Inflammatory macrophage treated with lipopolysaccharide for 4 hours (primary cell): ENCODE measurements at regions not wholly inside any gene's neighbourhood (a gene's known extent, or its start where the extent isn't known, plus 50 kb on each side); places are given as distances from the start of the nearest gene placed in this dataset.

Source experiments
- DNase-seq: peaks from one replicate; pipeline ENCODE4 v3.0.0-alpha.2; 2020

DNA sequence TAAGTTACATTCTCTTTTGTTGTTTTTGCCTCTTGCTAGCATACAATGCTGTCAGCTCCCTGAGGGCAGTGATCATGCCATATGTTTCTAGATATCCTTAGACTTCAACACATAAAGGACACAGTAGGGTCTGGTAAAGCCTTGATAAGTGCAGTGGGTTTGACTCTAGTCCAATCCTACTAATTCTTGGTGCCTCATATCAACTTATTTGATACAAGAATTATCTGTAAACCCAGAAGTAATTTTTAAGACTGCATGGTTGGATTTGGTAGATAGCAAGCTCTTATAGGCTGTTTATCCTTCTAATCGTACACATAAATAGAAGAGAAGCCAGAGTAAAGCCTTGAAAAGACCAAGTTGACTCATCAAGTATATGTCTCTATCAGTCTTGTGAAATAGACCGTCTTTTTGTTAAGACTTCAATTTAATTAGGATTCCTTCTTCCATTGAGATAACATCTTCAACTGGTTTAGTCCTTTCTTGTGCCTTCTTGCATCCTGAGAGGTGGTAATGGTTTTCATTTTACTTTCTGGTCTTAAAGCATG is 265.6 kb upstream of the CDIN1 start:
- DNase-seq: no peak

DNA sequence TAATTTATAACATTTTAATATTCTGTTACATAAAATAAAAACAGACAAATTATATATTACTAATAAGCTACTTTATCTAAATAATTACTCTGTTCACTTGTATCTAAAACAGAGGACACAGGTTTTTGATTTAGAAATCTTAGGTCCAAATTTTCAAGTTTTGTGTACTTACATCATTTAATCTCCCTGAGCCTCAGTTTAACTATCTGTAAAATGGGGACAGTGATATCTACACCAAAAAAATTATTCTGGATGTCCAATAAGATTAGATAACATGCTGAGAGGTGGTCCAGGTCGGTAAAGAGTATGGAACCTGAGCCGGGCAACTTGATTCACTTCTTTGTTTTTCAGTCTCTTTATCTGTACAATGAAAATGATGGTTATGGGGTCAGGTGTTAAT is 263.8 kb upstream of the CDIN1 start:
- DNase-seq: no peak

DNA sequence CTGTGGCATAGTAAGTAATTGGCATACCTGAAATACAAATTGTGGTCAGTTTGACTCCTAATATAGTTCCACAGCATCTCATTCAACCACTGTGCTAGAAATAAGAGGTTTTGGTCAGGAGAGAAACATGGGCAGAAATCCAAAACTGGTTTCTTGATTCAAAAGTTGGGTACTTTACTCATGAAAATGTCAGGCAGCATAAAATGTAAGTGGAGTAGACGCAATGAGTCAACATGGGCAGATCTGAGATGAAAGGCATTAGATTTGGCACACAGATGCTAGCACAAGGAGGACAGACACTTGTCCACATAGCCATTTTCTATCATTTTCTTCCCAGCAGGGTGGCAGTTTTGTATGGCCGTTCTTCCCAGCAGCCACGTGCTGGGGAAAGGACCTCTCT is 255.8 kb upstream of the CDIN1 start:
- no peak for DNase-seq

DNA sequence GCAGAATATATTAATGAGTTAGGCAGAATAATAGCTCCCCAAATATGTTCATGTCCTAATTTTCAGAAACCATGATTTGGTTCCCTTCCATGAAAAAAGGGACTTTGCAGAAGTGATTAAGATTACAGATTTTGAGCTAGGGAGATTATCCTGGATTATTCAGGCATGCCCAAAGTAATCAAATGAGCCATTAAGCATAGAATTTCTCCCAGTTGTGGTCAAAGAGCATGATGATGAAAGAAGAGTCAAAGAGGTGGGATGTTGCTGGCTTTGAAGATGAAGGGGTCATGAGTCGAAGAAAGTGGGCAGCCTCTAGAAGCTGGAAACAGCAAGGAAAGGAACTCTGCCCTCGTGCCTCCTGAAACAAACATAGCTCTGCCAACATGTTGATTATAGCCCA is 254.2 kb upstream of the CDIN1 start:
- DNase-seq: no peak

DNA sequence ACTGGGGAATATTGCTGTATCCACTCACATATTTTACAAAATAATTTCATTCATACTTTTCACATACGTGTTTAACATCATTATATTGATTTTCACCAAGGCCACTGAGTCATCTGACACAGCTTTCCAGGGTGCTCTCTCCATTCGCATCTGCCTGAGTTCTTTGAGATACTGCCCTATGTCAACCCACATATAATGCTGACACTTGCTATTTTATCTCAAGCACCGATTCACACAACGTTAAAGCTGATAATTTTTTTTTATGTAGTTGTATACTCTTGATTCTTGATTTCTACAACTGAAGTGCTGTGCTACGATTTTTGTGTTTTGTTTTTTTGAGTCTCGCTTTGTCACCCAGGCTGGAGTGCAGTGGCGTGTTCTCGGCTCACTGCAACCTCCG is 249.8 kb upstream of the CDIN1 start:
- DNase-seq: no peak

DNA sequence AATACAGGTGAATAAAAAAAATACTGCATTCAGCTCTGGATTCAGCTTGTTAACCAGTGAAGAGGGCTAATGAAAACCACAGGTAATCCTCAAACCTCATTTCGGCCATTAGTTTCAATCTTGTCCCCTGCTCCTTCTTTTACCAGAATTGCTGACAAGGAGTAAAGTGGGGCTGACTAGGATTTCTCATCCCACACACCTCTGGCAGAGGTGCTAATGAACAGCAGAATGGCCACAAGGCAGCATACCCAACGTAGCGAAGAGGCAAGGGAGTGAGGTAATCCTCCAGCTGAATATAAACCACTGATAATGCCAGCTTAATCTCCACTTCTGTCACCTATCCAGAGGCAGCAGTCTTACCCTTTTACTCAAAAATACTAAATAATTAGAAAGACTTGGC is 248.8 kb upstream of the CDIN1 start:
- DNase-seq: no peak

DNA sequence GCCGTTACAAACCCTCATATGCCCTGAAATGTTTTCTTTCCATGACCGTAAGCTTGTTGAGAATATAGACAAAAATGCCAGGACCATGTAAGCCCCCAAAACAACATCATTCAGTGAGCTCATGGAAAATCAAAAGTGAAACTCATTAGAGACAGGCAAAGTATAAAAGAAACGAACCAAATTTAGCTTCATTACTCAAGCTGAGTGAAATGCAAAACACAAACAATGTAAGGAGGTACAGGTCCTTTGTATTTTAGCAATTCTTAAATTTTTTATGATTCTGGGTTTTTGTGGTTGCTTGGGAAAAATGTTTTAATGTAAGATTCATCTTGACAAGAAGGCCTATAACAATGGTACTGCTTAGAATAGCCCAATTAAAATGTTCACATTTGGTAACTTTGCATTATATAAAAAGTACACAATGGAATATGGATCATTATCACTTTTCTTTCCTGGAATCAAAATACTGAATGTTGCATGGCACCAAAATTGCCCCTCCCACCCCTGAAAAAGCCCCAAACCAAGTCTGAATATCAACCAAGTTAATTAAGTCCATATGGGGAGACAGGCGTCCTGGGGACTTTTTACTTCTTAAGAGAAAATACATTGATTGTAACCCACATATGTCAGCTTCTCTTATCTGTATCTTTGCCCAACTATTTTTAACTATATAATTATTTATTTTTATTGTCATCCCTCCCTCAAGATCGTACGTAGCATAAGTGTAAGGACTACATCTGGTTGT is 247.7 kb upstream of the CDIN1 start:
- DNase-seq: no peak

DNA sequence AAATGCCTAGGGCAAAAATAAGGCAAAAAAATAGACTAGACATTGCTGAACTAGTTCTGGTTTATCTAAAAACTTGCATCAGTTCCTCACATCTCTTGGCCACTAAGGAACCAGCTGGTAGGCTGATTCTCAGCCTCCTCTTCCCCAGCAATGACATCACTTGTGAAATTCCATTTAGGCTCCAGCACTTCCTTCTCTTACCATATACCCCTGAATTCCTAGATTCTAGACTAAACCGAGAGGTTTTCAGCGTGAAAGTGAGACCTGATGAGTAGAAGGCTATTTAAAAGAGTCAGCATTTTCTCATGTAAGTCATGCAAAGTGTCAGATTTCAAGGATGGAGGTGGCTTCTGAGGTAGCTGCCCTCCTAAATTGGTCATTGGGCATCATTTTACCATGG is 247.1 kb upstream of the CDIN1 start:
- DNase-seq: no peak

DNA sequence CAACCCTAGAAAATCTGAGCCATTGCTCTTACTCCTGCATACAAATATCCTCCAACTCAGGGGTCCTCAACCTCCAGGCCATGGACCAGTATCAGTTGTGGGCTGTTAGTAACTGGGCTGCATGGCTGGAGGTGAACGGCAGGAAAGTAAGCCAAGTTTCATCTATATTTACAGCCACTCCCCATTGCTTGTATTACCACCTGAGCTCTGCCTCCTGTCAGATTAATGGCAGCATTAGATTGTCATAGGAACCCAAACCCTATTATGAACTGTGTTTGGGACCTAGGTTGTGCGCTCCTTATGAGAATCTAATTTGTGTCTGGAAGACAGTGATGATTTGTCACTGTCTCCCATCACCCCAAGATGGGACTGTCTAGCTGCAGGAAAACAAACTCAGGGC is 246.5 kb upstream of the CDIN1 start:
- no peak for DNase-seq

DNA sequence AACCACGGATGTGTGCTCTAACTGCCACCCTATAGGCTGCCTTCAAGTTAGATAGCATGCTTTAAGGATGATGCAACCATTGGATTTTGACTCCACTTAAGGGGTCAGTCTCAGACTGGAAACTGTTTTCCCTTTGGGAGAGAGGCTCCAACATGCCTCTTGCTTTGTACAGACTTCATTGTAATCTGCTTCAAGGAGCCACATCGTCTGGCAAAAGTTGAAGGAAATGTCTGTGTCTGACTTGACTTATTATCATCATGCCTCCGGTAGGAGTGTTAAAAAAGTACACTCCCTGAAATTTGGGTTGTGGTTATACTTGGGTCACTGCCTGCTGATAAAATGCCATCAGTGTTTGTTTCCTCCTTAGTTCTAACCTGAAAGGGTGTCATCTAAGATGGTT is 245.4 kb upstream of the CDIN1 start:
- no peak for DNase-seq

DNA sequence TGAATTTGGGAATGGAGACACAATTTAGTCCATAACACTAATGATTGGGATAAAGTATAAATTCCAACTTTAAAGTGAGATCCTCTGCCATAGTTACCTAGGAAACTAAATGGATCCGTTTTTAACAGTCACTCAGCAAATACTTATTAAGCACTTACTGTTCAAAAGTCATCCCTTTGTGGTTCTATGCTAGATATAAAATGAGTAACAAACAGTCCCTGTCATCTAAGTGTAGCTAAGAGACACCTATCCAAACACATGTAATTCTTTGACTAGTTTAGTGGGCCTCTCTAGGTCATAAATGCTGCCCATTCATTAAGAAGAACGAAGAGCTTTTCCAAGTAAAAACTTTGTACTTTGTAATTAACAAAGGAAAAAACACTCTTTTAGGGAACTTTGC is 244.2 kb upstream of the CDIN1 start:
- DNase-seq: no peak

DNA sequence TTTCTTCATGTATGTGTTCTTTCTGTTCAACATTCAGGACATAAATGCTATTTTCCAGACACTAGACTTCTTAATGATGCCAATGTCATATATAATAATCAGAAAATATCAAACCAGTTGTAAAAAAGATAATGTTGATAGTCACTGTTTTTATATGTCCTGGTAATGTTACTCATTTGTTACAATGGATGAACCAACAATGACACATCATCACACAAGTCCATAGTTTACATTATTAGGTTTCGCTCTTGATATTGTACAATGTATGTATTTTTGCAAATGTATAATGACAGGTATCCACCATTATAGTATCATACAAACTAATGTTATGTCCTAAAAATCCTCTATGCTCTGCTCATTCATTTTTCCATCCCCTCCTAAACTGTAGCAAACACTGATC is 243.8 kb upstream of the CDIN1 start:
- DNase-seq: no peak

DNA sequence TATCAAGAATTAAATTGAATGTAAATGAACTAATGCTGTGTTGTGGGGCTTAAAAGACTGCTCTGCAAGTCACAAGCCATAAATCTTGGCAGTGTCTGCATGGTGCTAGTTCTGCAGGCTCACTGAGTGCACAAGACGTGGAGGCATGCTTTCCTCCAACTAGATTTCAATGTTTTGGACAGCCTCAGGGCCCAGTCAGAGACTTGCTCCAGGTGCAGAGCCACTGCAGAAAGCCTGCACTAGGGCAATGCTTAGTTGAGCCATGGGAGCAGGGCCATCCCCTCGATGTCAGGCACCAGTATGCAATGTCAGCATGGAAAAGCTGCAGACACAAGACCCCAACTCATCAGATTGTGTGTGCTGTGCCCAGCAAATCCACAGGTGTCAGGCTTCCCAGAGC is 234.5 kb upstream of the CDIN1 start:
- DNase-seq: no peak

DNA sequence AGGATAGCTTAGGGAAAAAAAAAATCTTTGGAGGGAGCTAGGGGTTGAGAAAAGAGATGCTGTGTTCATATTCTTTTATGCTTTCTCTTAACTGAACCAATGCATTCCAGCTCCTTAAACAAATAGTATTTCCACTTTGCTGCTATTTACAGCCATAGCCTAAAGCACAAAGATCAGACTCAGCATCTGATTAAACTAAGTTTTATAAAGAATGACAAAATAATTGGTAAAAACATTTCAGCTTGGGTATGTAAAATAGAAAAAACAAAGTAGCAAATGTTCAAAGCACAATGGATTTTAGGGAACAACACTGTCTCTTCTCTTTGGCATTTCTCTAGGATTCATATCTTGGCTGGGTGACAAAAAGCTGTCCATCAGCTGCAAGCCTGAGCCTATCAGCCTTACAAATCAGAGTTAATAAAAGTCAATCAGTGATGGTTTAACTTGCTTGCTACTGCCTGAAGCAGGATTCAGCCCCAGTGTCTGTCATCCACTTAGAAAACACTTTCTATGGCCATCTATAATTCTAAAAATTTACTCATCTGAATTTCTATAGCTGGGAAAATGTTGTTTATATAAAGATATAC is 232.1 kb upstream of the CDIN1 start:
- no peak for DNase-seq

DNA sequence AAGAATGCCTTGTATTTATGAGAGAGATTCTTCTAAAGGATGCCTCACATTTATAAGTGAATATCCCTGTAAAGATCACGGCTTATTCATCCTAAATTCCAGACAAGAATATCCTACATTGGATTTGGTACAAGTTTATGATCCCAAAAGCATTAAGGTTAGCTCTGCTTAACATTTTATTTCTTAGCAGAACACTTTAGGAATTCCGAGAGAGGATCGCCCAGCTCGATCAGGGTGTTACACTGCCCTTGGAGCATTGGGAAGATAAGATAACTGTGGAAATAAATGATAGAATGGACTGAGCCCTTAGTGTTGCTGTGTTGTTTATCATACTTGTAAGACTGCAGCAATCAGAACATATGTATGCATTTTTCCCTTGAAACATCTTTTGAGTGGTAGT is 223.0 kb upstream of the CDIN1 start:
- DNase-seq: no peak

DNA sequence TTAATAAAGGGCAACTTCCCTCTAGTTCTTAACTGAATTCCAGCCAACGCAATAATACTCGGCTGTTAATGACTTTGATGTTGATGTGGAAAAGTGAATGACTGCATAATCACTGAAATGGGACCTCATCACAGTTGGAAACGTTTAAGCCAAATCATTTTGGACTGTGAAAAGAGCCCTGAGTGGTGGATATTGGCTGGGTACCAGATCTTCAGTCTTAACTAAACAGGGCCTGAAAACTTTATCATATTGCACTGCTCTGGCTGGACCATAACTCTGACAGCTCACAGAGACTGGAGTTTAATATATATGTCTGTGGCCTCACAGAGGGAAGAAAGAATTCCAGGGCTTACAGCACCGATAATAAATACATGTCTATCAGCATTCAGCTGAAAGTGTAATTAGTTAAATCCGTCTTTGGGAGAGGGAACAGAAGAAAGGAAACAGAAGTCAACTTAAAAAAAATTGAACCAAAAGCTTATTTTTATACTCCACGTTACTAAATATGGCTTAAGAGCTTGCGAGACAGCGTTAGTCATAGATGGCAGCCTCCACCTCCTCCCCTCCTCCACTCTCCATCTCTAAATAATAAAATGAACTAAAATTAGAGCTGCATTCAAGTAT is 222.3 kb upstream of the CDIN1 start:
- DNase-seq: no peak

DNA sequence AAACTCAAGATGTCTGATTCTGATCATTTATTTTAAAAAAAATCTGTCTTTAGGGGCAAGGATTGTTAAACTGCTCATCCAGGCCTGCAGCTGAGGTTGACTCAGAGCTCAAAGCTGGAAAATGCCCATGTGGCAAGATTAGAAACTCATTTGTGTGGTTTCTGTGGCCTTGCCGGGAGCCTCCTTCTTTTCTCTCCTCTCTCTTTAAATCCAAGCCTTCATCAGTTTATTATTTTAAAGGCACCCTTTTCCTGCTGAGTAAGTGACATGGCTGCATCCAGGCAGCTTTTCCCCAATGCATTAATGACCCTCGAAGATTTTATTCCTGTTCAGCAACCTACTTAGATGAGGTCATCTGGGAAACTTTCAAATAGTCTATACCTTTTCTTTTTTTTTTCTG is 221.3 kb upstream of the CDIN1 start:
- no peak for DNase-seq

DNA sequence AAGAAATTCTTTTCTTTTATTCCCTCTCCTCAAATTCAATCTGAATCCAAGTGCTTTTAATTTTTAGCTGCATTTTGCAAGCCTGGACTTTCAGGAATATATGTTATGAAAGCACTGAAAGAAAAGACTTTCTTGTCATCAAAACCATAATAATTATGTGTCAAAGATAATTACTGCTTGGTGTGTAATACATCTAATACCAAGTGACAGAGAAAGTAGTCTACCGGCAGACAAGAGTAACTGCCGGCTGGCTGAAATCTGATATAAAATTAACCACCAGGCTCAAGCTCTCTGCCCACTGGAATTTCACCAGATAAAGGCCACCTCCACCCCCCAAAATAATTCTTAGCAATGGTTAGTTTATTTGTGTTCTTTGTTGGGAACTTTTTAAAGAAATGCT is 220.9 kb upstream of the CDIN1 start:
- DNase-seq: no peak

DNA sequence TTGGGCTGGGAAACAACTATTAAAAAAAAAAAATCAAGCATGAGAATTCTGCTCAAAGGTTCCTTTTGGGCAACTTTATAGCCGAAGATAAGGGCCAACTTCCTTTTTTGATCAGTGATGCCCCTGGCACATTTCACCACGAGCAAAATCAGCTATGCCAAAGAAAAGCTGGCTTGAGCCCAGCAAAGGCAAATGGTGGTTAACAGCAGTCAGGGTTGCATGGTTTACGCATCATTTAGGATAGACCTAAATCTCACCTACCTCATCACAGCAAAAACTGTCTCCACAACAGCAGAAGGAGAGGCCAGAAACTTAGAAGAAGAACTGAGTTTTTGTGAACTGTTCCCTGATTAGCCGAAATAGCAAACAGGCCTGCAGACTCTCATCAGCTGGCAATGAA is 220.1 kb upstream of the CDIN1 start:
- no peak for DNase-seq

DNA sequence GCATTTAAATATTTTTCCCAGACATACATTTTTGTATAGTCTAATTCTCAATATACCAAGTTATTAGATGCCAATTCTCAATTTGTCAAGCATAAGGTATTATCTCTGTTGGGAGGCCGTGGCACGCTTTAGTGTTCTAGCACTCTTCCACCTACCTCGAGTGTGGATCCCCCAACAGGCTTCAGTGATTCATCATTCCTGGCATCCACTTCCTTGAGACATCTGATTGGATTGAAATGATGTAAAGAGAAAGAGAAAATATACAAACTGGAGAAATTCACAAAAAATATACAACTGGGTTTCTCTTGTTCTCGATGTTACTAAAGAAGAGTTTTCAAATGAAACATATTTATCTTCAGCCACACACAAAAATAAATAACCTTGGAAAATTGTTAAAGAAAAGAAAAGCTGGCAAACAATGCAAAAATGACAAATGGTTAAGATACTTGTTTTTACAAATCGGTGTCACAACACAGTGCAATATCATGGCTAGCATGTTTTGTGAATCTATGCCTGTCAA is 218.0 kb upstream of the CDIN1 start:
- DNase-seq: no peak

DNA sequence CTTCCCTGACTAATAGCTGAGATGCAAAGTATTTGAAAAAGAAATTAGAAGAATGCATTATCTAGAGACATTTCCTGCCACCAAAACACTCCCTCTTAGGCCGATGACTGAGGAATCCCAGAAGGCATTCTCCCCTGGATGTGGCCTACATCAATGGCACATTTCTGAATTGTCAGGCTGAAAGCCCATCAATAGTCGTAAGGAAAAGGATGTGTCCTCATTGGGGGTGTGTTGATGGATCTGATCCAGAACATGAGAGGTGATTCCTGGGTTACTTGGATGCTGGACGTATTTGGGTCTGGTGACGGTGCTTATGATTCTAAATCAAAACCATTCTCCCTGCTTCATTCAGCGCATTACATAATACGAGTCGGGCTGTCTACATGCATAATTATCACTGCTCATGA is 216.9 kb upstream of the CDIN1 start:
- DNase-seq: no peak

DNA sequence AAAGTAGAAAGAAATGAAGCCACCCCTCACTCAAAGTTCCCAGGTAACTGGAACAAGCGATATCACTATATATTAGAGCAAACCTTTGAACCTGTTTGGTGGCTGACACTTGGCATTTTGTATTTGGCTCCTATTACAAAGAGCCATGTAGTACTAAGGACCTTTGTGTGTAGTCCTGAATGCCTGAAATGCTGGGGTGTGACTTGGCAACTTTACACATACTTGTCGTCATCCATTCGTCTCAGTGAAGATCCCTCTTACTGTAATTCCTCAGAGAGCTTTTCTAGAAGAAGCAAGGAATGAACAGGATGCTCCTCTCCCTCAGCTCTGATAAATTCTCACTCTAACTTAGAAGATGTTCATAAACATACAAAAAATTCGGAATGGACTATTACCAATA is 216.1 kb upstream of the CDIN1 start:
- DNase-seq: no peak

DNA sequence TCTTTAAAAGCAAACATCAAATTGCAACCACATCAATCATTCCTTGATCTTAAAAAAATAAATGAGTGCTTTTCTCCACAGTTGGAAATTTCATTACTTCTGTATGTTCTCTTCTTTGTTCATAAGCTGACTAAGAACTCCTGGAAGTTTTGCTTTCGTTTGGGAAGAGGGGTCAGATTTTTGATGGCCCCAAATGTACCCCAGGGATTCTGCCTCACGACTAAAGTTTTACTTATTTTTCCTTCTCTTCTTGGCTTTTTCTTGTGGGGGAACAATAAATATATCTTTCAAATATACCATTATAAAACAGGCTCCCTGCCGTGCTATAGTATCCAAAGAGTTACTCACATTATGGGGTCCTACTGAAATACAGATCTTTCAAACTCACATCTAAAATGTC is 215.0 kb upstream of the CDIN1 start:
- DNase-seq: no peak

DNA sequence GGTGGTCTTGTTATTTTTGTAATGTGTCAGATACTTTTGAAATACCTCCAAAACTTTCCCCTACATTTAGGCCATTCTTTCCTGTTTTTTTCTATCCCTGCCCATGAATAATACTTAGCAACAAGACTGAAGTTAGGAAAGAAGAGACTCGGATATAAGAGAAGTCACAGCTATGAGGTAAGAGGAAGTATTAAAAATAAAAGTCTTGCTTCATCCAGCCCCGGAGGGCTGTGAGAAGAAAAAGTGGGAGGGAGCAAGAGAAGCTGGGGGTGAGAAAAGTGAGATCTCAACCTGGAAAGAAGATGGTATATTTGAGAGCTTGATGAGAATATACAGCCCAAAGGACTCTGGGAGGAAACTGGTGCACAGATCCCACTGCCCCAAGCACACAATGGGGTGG is 213.5 kb upstream of the CDIN1 start:
- peak; percentile 1 for DNase-seq
